GM21390 (cell line): ENCODE measurements at regions not wholly inside any gene's neighbourhood (a gene's known extent, or its start where the extent isn't known, plus 50 kb on each side); places are given as distances from the start of the nearest gene placed in this dataset.
"Not testable (repeated sequence)": the region's sequence is repeated elsewhere in the genome, so short reads cannot be mapped to it uniquely, and the experiment has no call there.

Experiments
- ATAC-seq: cut with Tn5 transposase; IDR thresholded peaks from one replicate; pipeline ENCODE4 v1.9.1; 2021; ENCODE audit not compliant: unreplicated experiment

GRCh38 chrY:19059733-19060132 lies 286.2 kb upstream of the HSFY2 start:
- no peak for ATAC-seq

GRCh38 chrY:19058831-19059370 lies 285.4 kb upstream of the HSFY2 start:
- no peak for ATAC-seq

- ATAC-seq = no peak
These were observed 282.6 kb upstream of the HSFY2 start for GRCh38 chrY:19056138-19056469.

GRCh38 chrY:19055232-19056137 lies 281.9 kb upstream of the HSFY2 start:
- no peak for ATAC-seq

GRCh38 chrY:19053806-19054205 lies 280.3 kb upstream of the HSFY2 start:
- no peak for ATAC-seq

GRCh38 chrY:19051021-19051420 lies 277.5 kb upstream of the HSFY2 start:
- no peak for ATAC-seq

- ATAC-seq = no peak
These were observed 269.5 kb upstream of the HSFY2 start for GRCh38 chrY:19042984-19043442.

- no peak for ATAC-seq
These were observed 268.9 kb upstream of the HSFY2 start for GRCh38 chrY:19042306-19042958.

- ATAC-seq = no peak
These were observed 253.1 kb upstream of the HSFY2 start for GRCh38 chrY:19026631-19027030.

GRCh38 chrY:19023934-19024333 lies 250.4 kb upstream of the HSFY2 start:
- ATAC-seq = no peak

GRCh38 chrY:19020193-19020592 lies 246.7 kb upstream of the HSFY2 start:
- no peak for ATAC-seq

GRCh38 chrY:19016990-19017389 lies 243.5 kb upstream of the HSFY2 start:
- no peak for ATAC-seq

- ATAC-seq = no peak
These were observed 242.3 kb upstream of the HSFY2 start for GRCh38 chrY:19015854-19016253.

- no peak for ATAC-seq
These were observed 241.7 kb upstream of the HSFY2 start for GRCh38 chrY:19015213-19015612.

- no peak for ATAC-seq
These were observed 239.4 kb upstream of the HSFY2 start for GRCh38 chrY:19012985-19013384.

GRCh38 chrY:19011605-19012090 lies 238.1 kb upstream of the HSFY2 start:
- peak; percentile 49 for ATAC-seq

- no peak for ATAC-seq
These were observed 232.7 kb upstream of the HSFY2 start for GRCh38 chrY:19006234-19006633.

GRCh38 chrY:19005579-19005978 lies 232.0 kb upstream of the HSFY2 start:
- ATAC-seq = no peak

- no peak for ATAC-seq
These were observed 224.2 kb upstream of the HSFY2 start for GRCh38 chrY:18997635-18998240.

- no peak for ATAC-seq
These were observed 219.9 kb upstream of the HSFY2 start for GRCh38 chrY:18993480-18993879.

- ATAC-seq = not testable (repeated sequence)
These were observed 219.1 kb upstream of the HSFY2 start for GRCh38 chrY:18992684-18993083.
